KMS-11 (cell line): ENCODE measurements at regions not wholly inside any gene's neighbourhood (a gene's known extent, or its start where the extent isn't known, plus 50 kb on each side); places are given as distances from the start of the nearest gene placed in this dataset.

Experiments
- H2AFZ ChIP-seq: fragments of 200-600 bp; sonication (generic); 2 replicates; pipeline ENCODE4 v1.6.1; 2016; ENCODE audit warnings: antibody characterized with exemption, mixed run types, low read depth
- H3K27ac ChIP-seq: fragments of 200-600 bp; sonication (generic); 2 replicates; pipeline ENCODE4 v1.6.1; 2016; ENCODE audit warnings: mild to moderate bottlenecking, mixed run types
- H3K27me3 ChIP-seq: fragments of 200-600 bp; sonication (generic); 2 replicates; pipeline ENCODE4 v1.6.1; 2017; ENCODE audit warnings: mild to moderate bottlenecking, low read depth, mixed run types, moderate library complexity; ENCODE audit not compliant: insufficient read depth
- H3K36me3 ChIP-seq: fragments of 200-600 bp; sonication (generic); 2 replicates; pipeline ENCODE4 v1.6.1; 2017; ENCODE audit warnings: mild to moderate bottlenecking, mixed run types; ENCODE audit not compliant: insufficient read depth
- H3K4me1 ChIP-seq: fragments of 200-600 bp; sonication (generic); 2 replicates; pipeline ENCODE4 v1.6.1; 2016; ENCODE audit warnings: mild to moderate bottlenecking, low read depth, mixed run types; ENCODE audit not compliant: poor library complexity, severe bottlenecking
- H3K4me2 ChIP-seq: fragments of 200-600 bp; sonication (generic); 2 replicates; pipeline ENCODE4 v1.7.0; 2016; ENCODE audit warnings: mild to moderate bottlenecking, mixed run types
- H3K4me3 ChIP-seq: fragments of 200-600 bp; sonication (generic); IDR thresholded peaks from 2 replicates; pipeline ENCODE4 v1.6.1; 2017; ENCODE audit warnings: low read depth, low read length, mixed read lengths; ENCODE audit not compliant: insufficient read depth
- H3K79me2 ChIP-seq: fragments of 200-600 bp; sonication (generic); 2 replicates; pipeline ENCODE4 v1.6.1; 2016; ENCODE audit warnings: low read depth, mixed run types; ENCODE audit not compliant: insufficient read depth
- H3K9ac ChIP-seq: fragments of 200-600 bp; sonication (generic); 2 replicates; pipeline ENCODE4 v1.6.1; 2016; ENCODE audit warnings: mild to moderate bottlenecking, mixed run types
- H4K20me1 ChIP-seq: fragments of 200-600 bp; sonication (generic); 2 replicates; pipeline ENCODE4 v1.6.1; 2016; ENCODE audit warnings: mild to moderate bottlenecking, mixed run types; ENCODE audit not compliant: insufficient read depth
- CTCF ChIP-seq: fragments of 200-600 bp; sonication (generic); conservative IDR thresholded peaks from 2 replicates; pipeline ENCODE4 v1.6.1; 2017; ENCODE audit warnings: low read depth, mild to moderate bottlenecking, antibody characterized with exemption, low read length, moderate library complexity, mixed read lengths

GRCh38 chr14:40911141-40911540, 695.5 kb upstream of the LRFN5 start:
- no peaks in the 10 kb centered on the region for H3K27me3 ChIP-seq
- H3K9ac ChIP-seq: no peak overlapping the region
- no peaks in the 10 kb centered on the region for H4K20me1 ChIP-seq
- no peaks in the 10 kb centered on the region for H3K79me2 ChIP-seq
- TF ChIP-seq CTCF: no peak
- H3K27ac ChIP-seq: no peak overlapping the region
- no peaks in the 10 kb centered on the region for H3K4me1 ChIP-seq
- H3K4me2 ChIP-seq: no peak overlapping the region
- no peaks in the 10 kb centered on the region for H3K36me3 ChIP-seq
- H2AFZ ChIP-seq: no peak overlapping the region
- no peak overlapping the region for H3K4me3 ChIP-seq

- no peaks in the 10 kb centered on the region for H3K4me1 ChIP-seq
- H3K36me3 ChIP-seq: no peaks in the 10 kb centered on the region
- H2AFZ ChIP-seq: no peak overlapping the region
- H4K20me1 ChIP-seq: no peaks in the 10 kb centered on the region
- H3K27me3 ChIP-seq: no peaks in the 10 kb centered on the region
- no peak overlapping the region for H3K27ac ChIP-seq
- no peaks in the 10 kb centered on the region for H3K79me2 ChIP-seq
- no peak overlapping the region for H3K9ac ChIP-seq
- no peak for TF ChIP-seq CTCF
- no peak overlapping the region for H3K4me2 ChIP-seq
- H3K4me3 ChIP-seq: no peak overlapping the region
Measured at GRCh38 chr14:40909906-40910305, 696.8 kb upstream of the LRFN5 start.

GRCh38 chr14:40903709-40904108, 703.0 kb upstream of the LRFN5 start:
- Histone ChIP-seq H3K4me2 (no peak overlapping the region), H3K4me1 (no peaks in the 10 kb centered on the region), H3K27ac (no peak overlapping the region), H3K27me3 (no peaks in the 10 kb centered on the region), H2AFZ (no peak overlapping the region), H3K4me3 (no peak overlapping the region), H3K79me2 (no peaks in the 10 kb centered on the region), H4K20me1 (no peaks in the 10 kb centered on the region), H3K9ac (no peak overlapping the region), H3K36me3 (no peaks in the 10 kb centered on the region)
- no peak for TF ChIP-seq CTCF

- Histone ChIP-seq H3K27ac (no peak overlapping the region), H3K27me3 (no peaks in the 10 kb centered on the region), H4K20me1 (no peaks in the 10 kb centered on the region), H3K79me2 (no peaks in the 10 kb centered on the region), H3K4me1 (no peaks in the 10 kb centered on the region), H3K4me2 (no peak overlapping the region), H3K36me3 (no peaks in the 10 kb centered on the region), H2AFZ (no peak overlapping the region), H3K4me3 (no peak overlapping the region), H3K9ac (no peak overlapping the region)
- TF ChIP-seq CTCF: no peak
Measured at GRCh38 chr14:40899435-40899834, 707.2 kb upstream of the LRFN5 start.

- no peak for TF ChIP-seq CTCF
- Histone ChIP-seq H3K4me3 (no peak overlapping the region), H3K27ac (no peak overlapping the region), H3K4me1 (no peaks in the 10 kb centered on the region), H3K79me2 (no peaks in the 10 kb centered on the region), H3K9ac (no peak overlapping the region), H3K36me3 (no peaks in the 10 kb centered on the region), H2AFZ (no peak overlapping the region), H4K20me1 (no peaks in the 10 kb centered on the region), H3K4me2 (no peak overlapping the region), H3K27me3 (no peaks in the 10 kb centered on the region)
Measured at GRCh38 chr14:40894846-40895245, 711.8 kb upstream of the LRFN5 start.
